HEK293T (cell line): ENCODE measurements at regions not wholly inside any gene's neighbourhood (a gene's known extent, or its start where the extent isn't known, plus 50 kb on each side); places are given as distances from the start of the nearest gene placed in this dataset.

Experiments
- ARNT ChIP-seq: fragments of 450-650 bp; IDR thresholded peaks from 2 replicates; pipeline ENCODE4 v1.6.1; 2017; ENCODE audit warnings: mild to moderate bottlenecking
- BHLHE40 ChIP-seq: fragments of 450-650 bp; IDR thresholded peaks from 2 replicates; pipeline ENCODE4 v1.6.1; 2016; ENCODE audit warnings: mild to moderate bottlenecking, moderate library complexity, borderline replicate concordance
- CTBP1 ChIP-seq: fragments of 450-650 bp; IDR thresholded peaks from 2 replicates; pipeline ENCODE4 v1.6.1; 2016; ENCODE audit warnings: borderline replicate concordance
- ELF4 ChIP-seq: fragments of 450-650 bp; IDR thresholded peaks from 2 replicates; pipeline ENCODE4 v1.6.1; 2017; ENCODE audit warnings: antibody characterized with exemption
- FOXA1 ChIP-seq: fragments of 450-650 bp; IDR thresholded peaks from 2 replicates; pipeline ENCODE4 v1.6.1; 2016; ENCODE audit warnings: mild to moderate bottlenecking
- FOXK2 ChIP-seq: fragments of 450-650 bp; IDR thresholded peaks from 2 replicates; pipeline ENCODE4 v1.6.1; 2016; ENCODE audit warnings: mild to moderate bottlenecking
- FOXM1 ChIP-seq: fragments of 450-650 bp; IDR thresholded peaks from 2 replicates; pipeline ENCODE4 v1.6.1; 2017; ENCODE audit warnings: mild to moderate bottlenecking, borderline replicate concordance
- HDGF ChIP-seq: fragments of 450-650 bp; IDR thresholded peaks from 2 replicates; pipeline ENCODE4 v1.6.1; 2017; ENCODE audit warnings: antibody characterized with exemption, borderline replicate concordance
- LEF1 ChIP-seq: fragments of 450-650 bp; IDR thresholded peaks from 2 replicates; pipeline ENCODE4 v1.6.1; 2017; ENCODE audit warnings: mild to moderate bottlenecking, borderline replicate concordance
- PKNOX1 ChIP-seq: fragments of 450-650 bp; IDR thresholded peaks from 2 replicates; pipeline ENCODE4 v1.6.1; 2016
- SP1 ChIP-seq: fragments of 450-650 bp; IDR thresholded peaks from 2 replicates; pipeline ENCODE4 v1.6.1; 2017
- SUZ12 ChIP-seq: fragments of 450-650 bp; IDR thresholded peaks from 2 replicates; pipeline ENCODE4 v1.6.1; 2016; ENCODE audit warnings: mild to moderate bottlenecking
- TARDBP ChIP-seq: fragments of 450-650 bp; IDR thresholded peaks from 2 replicates; pipeline ENCODE4 v1.6.1; 2016
- ZNF384 ChIP-seq: fragments of 450-650 bp; IDR thresholded peaks from 2 replicates; pipeline ENCODE4 v1.6.1; 2016

- TF ChIP-seq ZNF384: no peak
- TF ChIP-seq ARNT: no peak
- no peak for TF ChIP-seq SUZ12
- no peak for TF ChIP-seq FOXA1
- TF ChIP-seq SP1: no peak
- TF ChIP-seq HDGF: no peak
- TF ChIP-seq BHLHE40: no peak
- TF ChIP-seq TARDBP: no peak
- TF ChIP-seq ELF4: no peak
- TF ChIP-seq LEF1: no peak
- no peak for TF ChIP-seq FOXK2
- no peak for TF ChIP-seq PKNOX1
- no peak for TF ChIP-seq CTBP1
- no peak for TF ChIP-seq FOXM1
Observed at GRCh38 chr5:153896117-153896516, 142.6 kb downstream of the FAM114A2 start.
